Smooth muscle cell (in vitro differentiated cells): ENCODE measurements at regions not wholly inside any gene's neighbourhood (a gene's known extent, or its start where the extent isn't known, plus 50 kb on each side); places are given as distances from the start of the nearest gene placed in this dataset.
"Not testable (repeated sequence)": the region's sequence is repeated elsewhere in the genome, so short reads cannot be mapped to it uniquely, and the experiment has no call there.

ENCODE experiments used
- DNase-seq: peaks from one replicate; lab custom pipeline; 2025; ENCODE audit not compliant: unreplicated experiment; lab: John Stamatoyannopoulos, UW
- H2AFZ ChIP-seq: fragments of 200-600 bp; sonication (generic); 2 replicates; pipeline ENCODE4 v1.6.0; 2016; ENCODE audit warnings: antibody characterized with exemption, low read depth, mild to moderate bottlenecking
- H3F3A ChIP-seq: fragments of 200-600 bp; sonication (generic); 2 replicates; pipeline ENCODE4 v1.6.0; 2017; ENCODE audit warnings: antibody characterized with exemption, low read depth
- H3K27ac ChIP-seq: fragments of 200-600 bp; sonication (generic); 2 replicates; pipeline ENCODE4 v1.5.1; 2016; ENCODE audit warnings: low read depth, mild to moderate bottlenecking
- H3K27me3 ChIP-seq: fragments of 200-600 bp; sonication (generic); 2 replicates; pipeline ENCODE4 v1.6.1; 2016; ENCODE audit warnings: low read depth, mild to moderate bottlenecking
- H3K36me3 ChIP-seq: fragments of 200-600 bp; sonication (generic); 2 replicates; pipeline ENCODE4 v1.5.1; 2016; ENCODE audit warnings: low read depth
- H3K4me1 ChIP-seq: fragments of 200-600 bp; sonication (generic); 2 replicates; pipeline ENCODE4 v1.5.1; 2016; ENCODE audit warnings: low read depth
- H3K4me2 ChIP-seq: fragments of 200-600 bp; sonication (generic); 2 replicates; pipeline ENCODE4 v1.6.0; 2016; ENCODE audit warnings: mild to moderate bottlenecking
- H3K4me3 ChIP-seq: fragments of 200-600 bp; sonication (generic); 2 replicates; pipeline ENCODE4 v1.5.1; 2016; ENCODE audit warnings: mild to moderate bottlenecking
- H3K79me2 ChIP-seq: fragments of 200-600 bp; sonication (generic); 2 replicates; pipeline ENCODE4 v1.6.0; 2016; ENCODE audit warnings: low read depth, mild to moderate bottlenecking
- H3K9ac ChIP-seq: fragments of 200-600 bp; sonication (generic); 2 replicates; pipeline ENCODE4 v1.6.0; 2016; ENCODE audit warnings: low read depth
- H3K9me3 ChIP-seq: fragments of 200-600 bp; sonication (generic); replicated peaks from 2 replicates; pipeline ENCODE4 v1.5.1; 2016; ENCODE audit warnings: low read depth
- H4K20me1 ChIP-seq: fragments of 200-600 bp; sonication (generic); 2 replicates; pipeline ENCODE4 v1.6.0; 2016; ENCODE audit warnings: low read depth
- WGBS: methylation state at CpG from one replicate; pipeline ENCODE4 v1.1.7; 2016; ENCODE audit warnings: low lambda C conversion rate; 5-methylcytosine and 5-hydroxymethylcytosine counted together
- TF ChIP-seq, protein P1 (sequence below): fragments of 200-600 bp; sonication (generic); IDR thresholded peaks from 2 replicates; pipeline ENCODE4 v1.5.1; 2017; ENCODE audit warnings: borderline replicate concordance, mild to moderate bottlenecking, antibody characterized with exemption; ENCODE audit not compliant: insufficient read depth, poor library complexity, severe bottlenecking

DNA sequence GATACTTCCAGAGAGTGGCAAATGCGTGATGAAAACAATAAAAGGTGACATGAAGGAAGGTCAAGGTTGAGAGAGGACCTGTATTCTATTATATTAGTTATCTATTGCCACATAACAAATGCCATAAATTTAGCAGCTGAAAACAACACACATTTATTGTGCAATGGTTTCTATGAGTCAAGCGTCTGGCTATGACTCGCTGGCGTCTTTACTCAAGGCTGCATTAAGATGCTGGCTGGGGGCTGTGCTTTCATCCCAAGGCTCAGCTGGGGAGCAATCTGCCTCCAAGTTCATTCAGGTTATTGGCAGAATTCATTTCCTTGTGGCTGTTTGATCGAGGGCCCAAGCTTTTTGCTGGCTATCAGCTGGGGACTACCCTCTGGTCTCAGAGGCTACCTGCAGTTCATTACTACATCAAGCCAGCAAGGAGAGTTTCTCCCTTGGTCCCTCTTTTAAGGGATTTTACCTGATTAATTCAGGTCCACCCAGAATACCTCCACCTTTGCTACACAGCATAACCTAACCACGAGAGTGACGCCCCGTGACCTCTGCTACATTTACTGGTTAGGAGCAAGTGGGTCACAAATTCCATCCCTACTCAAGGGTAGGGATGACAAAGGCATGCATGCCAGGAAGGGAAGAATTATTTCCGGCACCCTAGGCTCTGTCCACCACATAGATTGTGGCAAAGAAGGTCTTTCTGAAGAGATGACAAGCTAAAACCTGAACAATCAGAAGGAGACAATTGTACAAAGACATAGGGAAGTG is 549.1 kb downstream of the MN1 start:
- Histone ChIP-seq H3K27me3 (no peaks in the 10 kb centered on the region), H3K27ac (peak overlapping the region; percentile 53), H4K20me1 (no peaks in the 10 kb centered on the region), H3K4me1 (no peaks in the 10 kb centered on the region), H3F3A (no peaks in the 10 kb centered on the region), H3K9ac (no peak overlapping the region), H3K36me3 (no peaks in the 10 kb centered on the region), H3K9me3 (peaks cover 3% of the 10 kb centered on the region), H3K79me2 (no peaks in the 10 kb centered on the region), H3K4me2 (no peak overlapping the region), H3K4me3 (no peak overlapping the region), H2AFZ (no peak overlapping the region)
- 57% methylated on average over 9 of the region's 9 CpGs for WGBS
- DNase-seq = no peak
- TF ChIP-seq, protein P1, sequence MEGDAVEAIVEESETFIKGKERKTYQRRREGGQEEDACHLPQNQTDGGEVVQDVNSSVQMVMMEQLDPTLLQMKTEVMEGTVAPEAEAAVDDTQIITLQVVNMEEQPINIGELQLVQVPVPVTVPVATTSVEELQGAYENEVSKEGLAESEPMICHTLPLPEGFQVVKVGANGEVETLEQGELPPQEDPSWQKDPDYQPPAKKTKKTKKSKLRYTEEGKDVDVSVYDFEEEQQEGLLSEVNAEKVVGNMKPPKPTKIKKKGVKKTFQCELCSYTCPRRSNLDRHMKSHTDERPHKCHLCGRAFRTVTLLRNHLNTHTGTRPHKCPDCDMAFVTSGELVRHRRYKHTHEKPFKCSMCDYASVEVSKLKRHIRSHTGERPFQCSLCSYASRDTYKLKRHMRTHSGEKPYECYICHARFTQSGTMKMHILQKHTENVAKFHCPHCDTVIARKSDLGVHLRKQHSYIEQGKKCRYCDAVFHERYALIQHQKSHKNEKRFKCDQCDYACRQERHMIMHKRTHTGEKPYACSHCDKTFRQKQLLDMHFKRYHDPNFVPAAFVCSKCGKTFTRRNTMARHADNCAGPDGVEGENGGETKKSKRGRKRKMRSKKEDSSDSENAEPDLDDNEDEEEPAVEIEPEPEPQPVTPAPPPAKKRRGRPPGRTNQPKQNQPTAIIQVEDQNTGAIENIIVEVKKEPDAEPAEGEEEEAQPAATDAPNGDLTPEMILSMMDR = no peak

DNA sequence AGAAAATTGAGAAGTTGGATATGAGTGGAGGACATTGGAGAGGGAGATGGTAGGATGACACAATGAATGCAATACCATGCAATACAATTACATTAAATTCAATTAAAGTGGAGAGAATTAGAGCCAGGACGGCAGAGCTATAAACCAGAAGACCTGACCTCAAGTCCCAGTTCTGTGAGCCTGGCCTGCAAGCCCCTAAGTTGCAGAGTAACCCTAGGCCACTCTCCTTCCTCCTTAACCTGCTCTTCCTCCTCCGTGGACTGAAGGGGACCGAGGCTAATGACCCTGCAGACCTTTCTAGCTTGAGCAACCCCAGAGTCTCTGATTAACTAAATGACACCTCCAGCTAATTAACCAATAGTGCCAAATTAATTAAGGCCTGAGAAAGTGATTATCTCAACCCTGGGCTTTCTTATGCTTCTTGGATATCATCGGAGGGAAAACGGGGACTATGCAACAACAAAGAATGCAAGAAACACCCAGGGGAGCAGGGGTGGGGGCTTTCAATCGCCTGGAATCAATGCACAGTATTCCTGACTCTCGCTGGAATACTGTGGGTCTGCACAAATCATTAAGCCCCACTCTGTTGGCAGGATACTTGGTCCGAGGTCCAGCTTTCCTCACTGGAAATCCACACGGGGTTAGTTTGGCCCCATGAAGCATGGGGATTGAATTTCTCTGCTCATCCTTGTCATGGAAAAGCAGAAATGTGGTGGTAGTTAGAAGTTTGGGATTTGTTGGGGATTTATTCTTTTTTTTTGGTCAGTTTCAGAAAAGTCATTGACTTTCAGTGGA is 548.3 kb downstream of the MN1 start:
- no peaks in the 10 kb centered on the region for H3K36me3 ChIP-seq
- no peaks in the 10 kb centered on the region for H3K4me1 ChIP-seq
- H2AFZ ChIP-seq = no peak overlapping the region
- TF ChIP-seq, protein P1 = no peak
- H3K9me3 ChIP-seq = peaks cover 3% of the 10 kb centered on the region
- no peaks in the 10 kb centered on the region for H3F3A ChIP-seq
- no peak overlapping the region for H3K4me2 ChIP-seq
- H3K4me3 ChIP-seq = no peak overlapping the region
- peak overlapping the region; percentile 53 for H3K27ac ChIP-seq
- no peaks in the 10 kb centered on the region for H3K79me2 ChIP-seq
- no peak for DNase-seq
- no peak overlapping the region for H3K9ac ChIP-seq
- 92% methylated on average over 9 of the region's 9 CpGs for WGBS
- H3K27me3 ChIP-seq = no peaks in the 10 kb centered on the region
- H4K20me1 ChIP-seq = no peaks in the 10 kb centered on the region

DNA sequence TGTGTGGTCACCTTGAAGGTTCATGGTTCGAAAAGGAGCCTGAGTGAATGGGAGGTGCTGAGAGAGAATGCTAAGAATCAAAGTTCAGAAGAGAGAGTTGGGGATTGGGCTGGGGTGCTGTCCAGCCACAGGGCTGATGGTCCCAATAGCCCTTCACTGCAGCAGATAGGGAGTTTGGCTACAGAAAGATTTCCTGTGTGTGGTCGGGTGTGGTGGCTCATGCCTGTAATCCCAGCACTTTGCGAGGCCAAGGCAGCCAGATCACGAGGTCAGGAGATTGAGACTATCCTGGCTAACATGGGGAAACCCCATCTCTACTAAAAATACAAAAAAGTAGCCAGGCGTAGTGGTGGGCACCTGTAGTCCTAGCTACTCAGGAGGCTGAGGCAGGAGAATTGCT is 547.5 kb downstream of the MN1 start:
- 86% methylated on average over 5 of the region's 5 CpGs for WGBS
- not testable (repeated sequence) for H3K4me1 ChIP-seq, H3K79me2 ChIP-seq, H3K4me3 ChIP-seq, H3K9ac ChIP-seq, H4K20me1 ChIP-seq, H3K27ac ChIP-seq, H3K36me3 ChIP-seq, H2AFZ ChIP-seq, H3K27me3 ChIP-seq, DNase-seq, H3K9me3 ChIP-seq, H3F3A ChIP-seq, H3K4me2 ChIP-seq

DNA sequence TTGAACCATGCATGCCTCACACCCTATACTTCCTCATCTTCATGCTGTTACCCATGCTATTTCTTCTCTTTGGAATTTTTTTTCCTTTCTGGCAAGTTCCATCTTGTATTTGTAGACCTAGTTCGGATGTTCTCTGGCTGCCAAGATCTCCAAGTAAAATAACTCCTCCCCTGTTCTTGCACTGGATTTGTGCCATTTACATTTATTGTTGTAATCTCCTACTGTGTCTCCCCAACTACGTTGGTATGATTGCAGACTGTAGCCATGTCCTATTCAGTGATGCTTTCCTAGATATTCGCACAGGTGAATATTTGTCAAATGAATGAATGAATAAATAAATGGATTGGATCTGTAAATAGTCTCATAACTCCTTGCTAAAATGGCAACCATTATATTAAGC is 546.0 kb downstream of the MN1 start:
- DNase-seq = no peak
- Histone ChIP-seq H3K27me3 (peaks cover 3% of the 10 kb centered on the region), H3K4me3 (no peak overlapping the region), H3F3A (no peaks in the 10 kb centered on the region), H3K9me3 (peaks cover 3% of the 10 kb centered on the region), H3K9ac (no peak overlapping the region), H3K4me2 (no peak overlapping the region), H3K27ac (no peak overlapping the region), H3K36me3 (no peaks in the 10 kb centered on the region), H3K79me2 (no peaks in the 10 kb centered on the region), H2AFZ (no peak overlapping the region), H3K4me1 (peaks cover 9% of the 10 kb centered on the region), H4K20me1 (no peaks in the 10 kb centered on the region)
- WGBS = 80% methylated on average over 3 of the region's 3 CpGs
- TF ChIP-seq, protein P1 = no peak
